Lower leg skin (tissue), 3 donors: ENCODE measurements at regions not wholly inside any gene's neighbourhood (a gene's known extent, or its start where the extent isn't known, plus 50 kb on each side); places are given as distances from the start of the nearest gene placed in this dataset.

Experiments
- POLR2A ChIP-seq, 2 donors: fragments of 450-650 bp; IDR thresholded peaks; one replicate each; pipeline ENCODE4 v1.6.1; 2016 to 2017; ENCODE audit warnings: antibody characterized with exemption in 2 of 2, mild to moderate bottlenecking in 1 of 2, moderate library complexity in 1 of 2
- TF ChIP-seq, protein P1 (sequence below), 3 donors: fragments of 450-650 bp; IDR thresholded peaks; one replicate each; pipeline ENCODE4 v1.5.1; 2016; ENCODE audit warnings: antibody characterized with exemption in 3 of 3, mild to moderate bottlenecking in 3 of 3, moderate library complexity in 2 of 3

DNA sequence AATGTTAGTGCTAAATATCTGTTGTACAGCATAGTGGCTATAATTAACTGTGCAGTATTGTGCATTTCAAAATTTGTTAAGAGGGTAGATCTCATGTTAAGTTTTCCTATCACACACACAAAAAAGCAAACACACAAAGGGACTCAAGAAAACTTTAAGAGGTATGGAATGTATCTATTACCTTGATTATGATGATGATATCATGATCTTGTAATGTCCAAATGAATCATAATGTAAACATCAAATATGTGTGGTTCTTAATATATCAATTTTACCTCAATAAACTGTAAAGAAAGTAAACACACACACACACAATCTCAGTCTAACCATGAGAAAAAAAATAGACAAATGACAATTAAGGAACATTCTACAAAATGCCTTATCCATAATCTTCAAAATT is 934.6 kb downstream of the SLITRK1 start:
- TF ChIP-seq, protein P1, sequence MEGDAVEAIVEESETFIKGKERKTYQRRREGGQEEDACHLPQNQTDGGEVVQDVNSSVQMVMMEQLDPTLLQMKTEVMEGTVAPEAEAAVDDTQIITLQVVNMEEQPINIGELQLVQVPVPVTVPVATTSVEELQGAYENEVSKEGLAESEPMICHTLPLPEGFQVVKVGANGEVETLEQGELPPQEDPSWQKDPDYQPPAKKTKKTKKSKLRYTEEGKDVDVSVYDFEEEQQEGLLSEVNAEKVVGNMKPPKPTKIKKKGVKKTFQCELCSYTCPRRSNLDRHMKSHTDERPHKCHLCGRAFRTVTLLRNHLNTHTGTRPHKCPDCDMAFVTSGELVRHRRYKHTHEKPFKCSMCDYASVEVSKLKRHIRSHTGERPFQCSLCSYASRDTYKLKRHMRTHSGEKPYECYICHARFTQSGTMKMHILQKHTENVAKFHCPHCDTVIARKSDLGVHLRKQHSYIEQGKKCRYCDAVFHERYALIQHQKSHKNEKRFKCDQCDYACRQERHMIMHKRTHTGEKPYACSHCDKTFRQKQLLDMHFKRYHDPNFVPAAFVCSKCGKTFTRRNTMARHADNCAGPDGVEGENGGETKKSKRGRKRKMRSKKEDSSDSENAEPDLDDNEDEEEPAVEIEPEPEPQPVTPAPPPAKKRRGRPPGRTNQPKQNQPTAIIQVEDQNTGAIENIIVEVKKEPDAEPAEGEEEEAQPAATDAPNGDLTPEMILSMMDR (IDR thresholded peaks at IDR 0.05): no peak
- no peak for TF ChIP-seq POLR2A (IDR thresholded peaks at IDR 0.05)
